Coronary artery (tissue), 2 donors: ENCODE measurements at regions not wholly inside any gene's neighbourhood (a gene's known extent, or its start where the extent isn't known, plus 50 kb on each side); places are given as distances from the start of the nearest gene placed in this dataset.
"Not testable (repeated sequence)": the region's sequence is repeated elsewhere in the genome, so short reads cannot be mapped to it uniquely, and the experiment has no call there.

ENCODE experiments used
- DNase-seq: peaks from one replicate; pipeline ENCODE4 v3.0.0-alpha.2; 2017; ENCODE audit warnings: low spot score
- H3K27ac ChIP-seq, 2 donors: fragments of 200-600 bp; sonication (generic); one replicate each; pipeline ENCODE4 v1.5.1; 2016 to 2019
- H3K4me3 ChIP-seq: fragments of 200-600 bp; sonication (generic); 2 replicates; pipeline ENCODE4 v1.5.1; 2016; ENCODE audit warnings: mild to moderate bottlenecking, moderate library complexity
- CTCF ChIP-seq: fragments of 200-600 bp; sonication (generic); IDR thresholded peaks from one replicate; pipeline ENCODE4 v1.5.1; 2019; ENCODE audit warnings: antibody characterized with exemption

GRCh38 chr2:126275098-126275497, 380.9 kb upstream of the GYPC start:
- Histone ChIP-seq H3K4me3 (no peak overlapping the region), H3K27ac (no peak overlapping the region)
- no peak for TF ChIP-seq CTCF

GRCh38 chr2:126276268-126276667, 379.7 kb upstream of the GYPC start:
- H3K27ac ChIP-seq, H3K4me3 ChIP-seq, DNase-seq: not testable (repeated sequence)

More at GRCh38 chr2:126275098-126275497, 380.9 kb upstream of the GYPC start:
- DNase-seq: no peak

- no peak overlapping the region for H3K4me3 ChIP-seq
- no peak for DNase-seq
- H3K27ac ChIP-seq: no peak overlapping the region
- no peak for TF ChIP-seq CTCF
Measured at GRCh38 chr2:126288362-126288761, 367.6 kb upstream of the GYPC start.

GRCh38 chr2:126293962-126294361, 362.0 kb upstream of the GYPC start:
- H3K27ac ChIP-seq, DNase-seq, H3K4me3 ChIP-seq: not testable (repeated sequence)

GRCh38 chr2:126299469-126299976, 356.4 kb upstream of the GYPC start:
- no peak overlapping the region for H3K4me3 ChIP-seq
- H3K27ac ChIP-seq: no peak overlapping the region
- TF ChIP-seq CTCF: no peak
- DNase-seq: no peak

GRCh38 chr2:126300348-126300747, 355.6 kb upstream of the GYPC start:
- DNase-seq: no peak
- Histone ChIP-seq H3K27ac (no peak overlapping the region), H3K4me3 (no peak overlapping the region)
- TF ChIP-seq CTCF: no peak

- no peak for DNase-seq
- no peak overlapping the region for H3K4me3 ChIP-seq
- no peak overlapping the region for H3K27ac ChIP-seq
- TF ChIP-seq CTCF: no peak
Measured at GRCh38 chr2:126302043-126302442, 353.9 kb upstream of the GYPC start.

- H3K4me3 ChIP-seq: no peak overlapping the region
- no peak overlapping the region for H3K27ac ChIP-seq
- DNase-seq: no peak
- TF ChIP-seq CTCF: no peak
Measured at GRCh38 chr2:126303113-126303512, 352.8 kb upstream of the GYPC start.
